ENCODE measurements at regions not wholly inside any gene's neighbourhood (a gene's known extent, or its start where the extent isn't known, plus 50 kb on each side); places are given as distances from the start of the nearest gene placed in this dataset.

GRCh38 chr4:184921456-184921855, 95.7 kb upstream of the ACSL1 start:
- no peak for TF ChIP-seq CTCF (IDR thresholded peaks at IDR 0.05)
- Mint-ChIP-seq H3K9me3 (ENCODE audit: unreplicated experiment) (peaks cover 3% of the 10 kb centered on the region), H3K27ac (ENCODE audit: unreplicated experiment) (no peak overlapping the region), H3K4me1 (ENCODE audit: unreplicated experiment) (no peaks in the 10 kb centered on the region), H3K36me3 (ENCODE audit: unreplicated experiment) (no peaks in the 10 kb centered on the region), H3K4me3 (ENCODE audit: unreplicated experiment) (no peak overlapping the region), H3K27me3 (ENCODE audit: unreplicated experiment) (peaks cover 23% of the 10 kb centered on the region)
- DNase-seq (ENCODE audit: extremely low spot score, unreplicated experiment), result peak; percentile 30

GRCh38 chr4:184922301-184922700, 96.0 kb upstream of the HELT start:
- H3K4me3 Mint-ChIP-seq (ENCODE audit: unreplicated experiment), result no peak overlapping the region
- peaks cover 9% of the 10 kb centered on the region for H3K9me3 Mint-ChIP-seq (ENCODE audit: unreplicated experiment)
- no peak for TF ChIP-seq CTCF (IDR thresholded peaks at IDR 0.05)
- no peaks in the 10 kb centered on the region for H3K4me1 Mint-ChIP-seq (ENCODE audit: unreplicated experiment)
- H3K36me3 Mint-ChIP-seq (ENCODE audit: unreplicated experiment), result no peaks in the 10 kb centered on the region
- peaks cover 18% of the 10 kb centered on the region for H3K27me3 Mint-ChIP-seq (ENCODE audit: unreplicated experiment)
- peak; percentile 46 for DNase-seq (ENCODE audit: extremely low spot score, unreplicated experiment)
- no peak overlapping the region for H3K27ac Mint-ChIP-seq (ENCODE audit: unreplicated experiment)

- TF ChIP-seq CTCF (IDR thresholded peaks at IDR 0.05), result no peak
- H3K27me3 Mint-ChIP-seq (ENCODE audit: unreplicated experiment), result peaks cover 12% of the 10 kb centered on the region
- no peak overlapping the region for H3K27ac Mint-ChIP-seq (ENCODE audit: unreplicated experiment)
- H3K4me3 Mint-ChIP-seq (ENCODE audit: unreplicated experiment), result no peak overlapping the region
- H3K36me3 Mint-ChIP-seq (ENCODE audit: unreplicated experiment), result no peaks in the 10 kb centered on the region
- no peaks in the 10 kb centered on the region for H3K4me1 Mint-ChIP-seq (ENCODE audit: unreplicated experiment)
- H3K9me3 Mint-ChIP-seq (ENCODE audit: unreplicated experiment), result peaks cover 21% of the 10 kb centered on the region
- DNase-seq (ENCODE audit: extremely low spot score, unreplicated experiment), result peak; percentile 49
Measured at GRCh38 chr4:184924516-184924915, 93.8 kb upstream of the HELT start.

GRCh38 chr4:184929476-184929875, 88.8 kb upstream of the HELT start:
- TF ChIP-seq CTCF (IDR thresholded peaks at IDR 0.05), result no peak
- DNase-seq (ENCODE audit: extremely low spot score, unreplicated experiment), result peak; percentile 25
- Mint-ChIP-seq H3K4me1 (ENCODE audit: unreplicated experiment) (no peaks in the 10 kb centered on the region), H3K27ac (ENCODE audit: unreplicated experiment) (no peak overlapping the region), H3K27me3 (ENCODE audit: unreplicated experiment) (peaks cover 6% of the 10 kb centered on the region), H3K4me3 (ENCODE audit: unreplicated experiment) (no peak overlapping the region), H3K9me3 (ENCODE audit: unreplicated experiment) (peaks cover 18% of the 10 kb centered on the region), H3K36me3 (ENCODE audit: unreplicated experiment) (no peaks in the 10 kb centered on the region)

GRCh38 chr4:184930026-184930425, 88.3 kb upstream of the HELT start:
- H3K4me1 Mint-ChIP-seq (ENCODE audit: unreplicated experiment), result no peaks in the 10 kb centered on the region
- H3K27me3 Mint-ChIP-seq (ENCODE audit: unreplicated experiment), result peaks cover 4% of the 10 kb centered on the region
- DNase-seq (ENCODE audit: extremely low spot score, unreplicated experiment), result peak; percentile 65
- H3K36me3 Mint-ChIP-seq (ENCODE audit: unreplicated experiment), result no peaks in the 10 kb centered on the region
- peaks cover 18% of the 10 kb centered on the region for H3K9me3 Mint-ChIP-seq (ENCODE audit: unreplicated experiment)
- no peak for TF ChIP-seq CTCF (IDR thresholded peaks at IDR 0.05)
- no peak overlapping the region for H3K4me3 Mint-ChIP-seq (ENCODE audit: unreplicated experiment)
- H3K27ac Mint-ChIP-seq (ENCODE audit: unreplicated experiment), result no peak overlapping the region

All from osteocyte (in vitro differentiated cells).